ENCODE measurements at regions not wholly inside any gene's neighbourhood (a gene's known extent, or its start where the extent isn't known, plus 50 kb on each side); places are given as distances from the start of the nearest gene placed in this dataset.
"Not testable (repeated sequence)": the region's sequence is repeated elsewhere in the genome, so short reads cannot be mapped to it uniquely, and the experiment has no call there.

DNA sequence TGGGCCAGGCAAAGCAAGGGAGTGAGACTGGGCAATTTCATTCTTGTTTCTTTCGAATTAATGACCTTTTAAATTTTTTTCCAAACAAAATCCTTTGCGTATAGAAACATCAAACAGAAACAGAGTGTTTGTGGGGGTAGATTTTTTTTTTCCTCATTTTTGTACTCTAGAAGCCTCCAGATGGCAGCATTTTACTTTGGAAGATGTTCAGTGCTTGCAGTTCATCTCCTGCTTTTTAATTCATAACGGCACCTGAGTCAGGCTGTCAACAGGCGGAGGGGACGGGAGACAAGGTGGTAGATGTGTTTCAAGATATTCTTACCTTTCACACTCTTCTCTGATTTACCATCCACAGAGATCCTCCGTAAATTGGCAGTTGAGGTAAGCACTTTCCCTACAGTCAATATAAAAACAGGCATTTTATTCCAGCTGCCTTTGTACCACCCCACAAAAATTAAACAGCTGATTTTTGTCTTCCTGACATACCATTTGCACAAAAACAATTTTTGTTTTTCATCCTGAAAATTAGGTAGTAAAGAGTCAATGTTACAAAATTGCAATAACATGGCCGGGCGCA is 99.5 kb upstream of the FBXL17 start:
- TF ChIP-seq, protein P1, sequence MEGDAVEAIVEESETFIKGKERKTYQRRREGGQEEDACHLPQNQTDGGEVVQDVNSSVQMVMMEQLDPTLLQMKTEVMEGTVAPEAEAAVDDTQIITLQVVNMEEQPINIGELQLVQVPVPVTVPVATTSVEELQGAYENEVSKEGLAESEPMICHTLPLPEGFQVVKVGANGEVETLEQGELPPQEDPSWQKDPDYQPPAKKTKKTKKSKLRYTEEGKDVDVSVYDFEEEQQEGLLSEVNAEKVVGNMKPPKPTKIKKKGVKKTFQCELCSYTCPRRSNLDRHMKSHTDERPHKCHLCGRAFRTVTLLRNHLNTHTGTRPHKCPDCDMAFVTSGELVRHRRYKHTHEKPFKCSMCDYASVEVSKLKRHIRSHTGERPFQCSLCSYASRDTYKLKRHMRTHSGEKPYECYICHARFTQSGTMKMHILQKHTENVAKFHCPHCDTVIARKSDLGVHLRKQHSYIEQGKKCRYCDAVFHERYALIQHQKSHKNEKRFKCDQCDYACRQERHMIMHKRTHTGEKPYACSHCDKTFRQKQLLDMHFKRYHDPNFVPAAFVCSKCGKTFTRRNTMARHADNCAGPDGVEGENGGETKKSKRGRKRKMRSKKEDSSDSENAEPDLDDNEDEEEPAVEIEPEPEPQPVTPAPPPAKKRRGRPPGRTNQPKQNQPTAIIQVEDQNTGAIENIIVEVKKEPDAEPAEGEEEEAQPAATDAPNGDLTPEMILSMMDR (IDR thresholded peaks at IDR 0.05; ENCODE audit: insufficient read depth, low read depth, low read length, missing control alignments), result peak; percentile 44
- peak; percentile 49 for DNase-seq (ENCODE audit: low read depth)
- no peak overlapping the region for H3K4me3 ChIP-seq (ENCODE audit: low read length)

DNA sequence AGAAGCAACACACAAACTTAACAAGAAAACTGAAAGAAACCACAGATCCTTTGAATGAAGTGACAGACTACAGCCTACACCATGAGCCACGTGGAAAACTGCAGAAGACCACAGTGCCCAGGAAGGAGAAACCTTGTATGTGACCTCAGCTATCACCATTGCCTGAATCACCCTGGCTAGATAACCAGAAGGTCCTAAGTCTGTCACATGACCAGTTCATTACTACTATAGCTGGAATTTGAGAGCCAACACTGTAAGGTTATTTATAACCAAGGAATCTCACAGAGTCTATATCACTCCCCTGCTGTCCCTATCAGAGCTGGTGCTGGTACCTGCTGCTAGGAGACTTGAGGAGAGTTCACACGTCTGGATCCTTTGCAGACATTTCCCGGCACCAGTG is 90.3 kb upstream of the FBXL17 start:
- TF ChIP-seq, protein P1 (IDR thresholded peaks at IDR 0.05; ENCODE audit: insufficient read depth, low read depth, low read length, missing control alignments), result no peak
- no peak for DNase-seq (ENCODE audit: low read depth)
- H3K4me3 ChIP-seq (ENCODE audit: low read length), result no peak overlapping the region

DNA sequence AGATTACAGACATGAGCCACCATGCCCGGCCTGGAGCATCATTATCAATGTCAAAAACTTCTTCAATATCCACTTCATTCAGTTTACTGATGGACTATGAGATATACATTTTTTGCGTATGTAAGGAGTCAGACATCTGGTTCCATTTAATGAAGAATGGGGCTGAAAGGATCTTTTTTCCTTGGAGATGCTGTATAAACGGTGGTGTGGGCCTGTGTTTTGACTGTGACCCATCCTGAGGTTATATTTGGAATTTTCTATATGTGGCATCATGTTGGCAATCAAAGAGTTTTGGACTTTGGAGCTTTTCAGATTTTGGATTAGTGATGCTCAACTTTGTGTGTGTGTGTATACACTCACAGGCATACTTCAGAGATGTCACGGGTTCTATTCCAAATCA is 85.7 kb upstream of the FBXL17 start:
- no peak for DNase-seq (ENCODE audit: low read depth)
- H3K4me3 ChIP-seq (ENCODE audit: low read length), result no peak overlapping the region
- TF ChIP-seq, protein P1 (IDR thresholded peaks at IDR 0.05; ENCODE audit: insufficient read depth, low read depth, low read length, missing control alignments), result no peak

DNA sequence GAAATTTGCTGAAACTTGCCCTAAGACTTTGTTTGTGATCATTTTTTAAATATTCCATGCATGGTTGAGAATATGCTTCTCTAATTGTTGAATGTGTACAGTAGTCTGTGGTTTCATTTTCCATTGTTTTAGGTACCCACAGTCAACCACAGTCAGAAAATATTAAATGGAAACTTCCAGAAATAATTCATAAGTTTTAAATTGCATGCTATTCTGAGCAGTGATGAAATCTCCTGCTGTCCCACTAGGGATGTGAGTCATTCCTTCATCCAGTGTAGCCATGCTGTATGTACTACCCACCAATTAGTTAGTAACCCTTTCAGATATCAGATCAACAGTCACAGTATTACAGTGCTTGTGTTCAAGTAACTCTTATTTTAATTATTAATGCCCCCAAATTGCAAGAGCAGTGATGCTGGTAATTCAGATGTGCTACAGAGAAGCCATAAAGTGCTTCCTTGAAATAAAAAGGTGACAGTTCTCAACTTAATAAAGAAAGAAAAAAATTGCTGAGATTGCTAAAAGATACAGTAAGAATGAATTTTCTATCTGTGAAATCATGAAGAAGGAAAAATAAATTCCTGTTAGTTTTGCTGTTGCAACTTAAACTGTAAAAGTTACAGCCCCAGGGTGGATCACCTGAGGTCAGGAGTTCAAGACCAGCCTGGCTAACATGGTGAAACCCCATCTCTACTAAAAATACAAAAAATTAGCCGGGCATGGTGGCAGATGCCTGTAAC is 79.9 kb upstream of the FBXL17 start:
- TF ChIP-seq, protein P1 (IDR thresholded peaks at IDR 0.05; ENCODE audit: insufficient read depth, low read depth, low read length, missing control alignments), result no peak
- DNase-seq (ENCODE audit: low read depth), result peak; percentile 53
- H3K4me3 ChIP-seq (ENCODE audit: low read length), result no peak overlapping the region

DNA sequence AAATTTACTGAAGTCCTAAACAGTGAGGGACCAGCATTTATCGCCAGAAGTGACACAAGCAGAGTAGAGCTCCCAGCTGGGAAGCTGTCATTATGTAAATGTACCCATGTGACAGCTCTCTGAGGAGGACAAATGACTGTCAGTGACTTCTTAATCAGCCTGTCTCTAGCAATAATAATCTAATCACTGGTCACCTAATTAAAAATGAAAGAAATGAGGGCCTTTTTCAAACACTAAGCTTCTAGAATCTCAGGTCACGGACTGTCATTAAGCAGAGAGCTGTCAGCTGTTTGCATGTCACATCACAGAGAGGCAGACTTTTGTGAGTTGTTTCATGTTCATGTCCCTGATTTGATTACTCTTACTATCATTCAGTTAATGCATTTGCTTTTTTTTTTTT is 77.9 kb upstream of the FBXL17 start:
- no peak for DNase-seq (ENCODE audit: low read depth)
- no peak overlapping the region for H3K4me3 ChIP-seq (ENCODE audit: low read length)
- TF ChIP-seq, protein P1 (IDR thresholded peaks at IDR 0.05; ENCODE audit: insufficient read depth, low read depth, low read length, missing control alignments), result no peak

DNA sequence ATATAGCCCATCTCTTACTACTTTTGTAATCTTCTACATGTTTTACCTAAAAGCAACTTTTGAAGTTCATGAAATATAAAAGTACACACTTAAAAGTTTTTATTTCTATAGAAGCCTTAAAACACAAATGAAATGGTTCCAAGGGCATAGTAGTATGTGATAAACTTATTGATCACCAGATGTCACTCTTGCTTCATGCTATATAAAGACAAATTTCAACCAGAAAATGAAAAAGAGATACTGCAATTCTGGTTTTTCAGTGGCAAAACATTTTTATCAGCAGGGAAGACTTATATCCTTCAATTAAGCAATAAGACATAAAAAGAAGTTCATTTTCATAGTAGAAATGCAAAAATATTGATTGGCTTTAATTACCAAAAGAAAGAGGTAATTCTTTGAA is 69.4 kb upstream of the FBXL17 start:
- H3K4me3 ChIP-seq (ENCODE audit: low read length), result no peak overlapping the region
- DNase-seq (ENCODE audit: low read depth), result no peak
- TF ChIP-seq, protein P1 (IDR thresholded peaks at IDR 0.05; ENCODE audit: insufficient read depth, low read depth, low read length, missing control alignments), result no peak

DNA sequence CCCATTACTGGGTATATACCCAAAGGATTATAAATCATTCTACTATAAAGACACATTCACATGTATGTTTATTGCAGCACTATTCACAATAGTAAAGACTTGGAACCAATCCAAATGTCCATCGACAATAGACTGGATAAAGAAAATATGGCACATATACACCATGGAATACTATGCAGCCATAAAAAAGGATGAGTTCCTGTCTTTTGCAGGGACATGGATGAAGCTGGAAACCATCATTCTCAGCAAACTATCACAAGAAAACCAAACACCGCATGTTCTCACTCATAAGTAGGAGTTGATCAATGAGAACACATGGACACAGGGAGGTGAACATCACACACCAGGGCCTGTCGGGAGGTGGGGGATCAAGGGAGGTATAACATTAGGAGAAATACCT is 62.2 kb upstream of the FBXL17 start:
- not testable (repeated sequence) for H3K4me3 ChIP-seq (ENCODE audit: low read length); DNase-seq (ENCODE audit: low read depth)

DNA sequence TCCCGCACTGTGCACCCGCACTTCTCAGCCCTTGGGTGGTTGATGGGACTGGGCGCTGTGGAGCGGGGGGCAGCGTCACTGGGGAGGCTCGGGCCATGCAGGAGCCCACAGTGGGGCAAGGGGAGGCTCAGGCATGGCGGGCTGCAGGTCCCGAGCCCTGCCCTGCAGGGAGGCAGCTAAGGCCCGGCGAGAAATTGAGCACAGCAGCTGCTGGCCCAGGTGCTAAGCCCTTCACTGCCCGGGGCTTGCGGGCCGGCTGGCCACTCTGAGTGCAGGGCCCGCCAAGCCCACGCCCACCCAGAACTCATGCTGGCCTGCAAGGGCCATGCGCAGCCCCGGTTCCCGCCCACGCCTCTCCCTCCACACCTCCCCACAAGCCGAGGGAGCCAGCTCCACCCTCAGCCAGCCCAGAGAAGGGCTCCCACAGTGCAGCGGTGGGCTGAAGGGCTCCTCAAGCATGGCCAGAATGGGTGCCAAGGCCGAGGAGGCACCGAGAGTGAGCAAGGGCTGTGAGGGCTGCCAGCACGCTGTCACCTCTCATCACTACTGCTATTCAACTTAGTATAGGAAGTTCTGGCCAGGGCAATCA is 60.3 kb upstream of the FBXL17 start:
- not testable (repeated sequence) for H3K4me3 ChIP-seq (ENCODE audit: low read length); DNase-seq (ENCODE audit: low read depth)
